ENCODE measurements at regions not wholly inside any gene's neighbourhood (a gene's known extent, or its start where the extent isn't known, plus 50 kb on each side); places are given as distances from the start of the nearest gene placed in this dataset.

DNA sequence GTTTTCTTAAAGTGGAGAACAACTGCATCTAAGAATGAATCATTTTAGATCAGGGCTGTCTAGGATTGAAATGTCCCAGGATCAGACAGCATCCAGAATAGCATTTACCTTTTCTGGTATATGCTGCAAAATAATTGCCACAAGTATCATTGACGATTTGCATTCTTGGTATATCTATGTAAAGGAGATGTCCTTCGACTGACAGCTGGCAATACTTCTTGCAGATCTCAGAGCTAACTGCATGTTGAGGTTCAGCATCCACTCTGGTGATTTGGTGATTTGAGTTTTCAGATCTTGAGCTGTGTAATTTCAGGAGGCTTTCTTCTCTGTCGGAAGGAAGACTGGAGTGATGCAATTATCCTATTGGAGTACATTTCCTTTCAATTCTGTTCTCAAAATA, 78.1 kb upstream of the CPHXL start:
- TF ChIP-seq, protein P1, sequence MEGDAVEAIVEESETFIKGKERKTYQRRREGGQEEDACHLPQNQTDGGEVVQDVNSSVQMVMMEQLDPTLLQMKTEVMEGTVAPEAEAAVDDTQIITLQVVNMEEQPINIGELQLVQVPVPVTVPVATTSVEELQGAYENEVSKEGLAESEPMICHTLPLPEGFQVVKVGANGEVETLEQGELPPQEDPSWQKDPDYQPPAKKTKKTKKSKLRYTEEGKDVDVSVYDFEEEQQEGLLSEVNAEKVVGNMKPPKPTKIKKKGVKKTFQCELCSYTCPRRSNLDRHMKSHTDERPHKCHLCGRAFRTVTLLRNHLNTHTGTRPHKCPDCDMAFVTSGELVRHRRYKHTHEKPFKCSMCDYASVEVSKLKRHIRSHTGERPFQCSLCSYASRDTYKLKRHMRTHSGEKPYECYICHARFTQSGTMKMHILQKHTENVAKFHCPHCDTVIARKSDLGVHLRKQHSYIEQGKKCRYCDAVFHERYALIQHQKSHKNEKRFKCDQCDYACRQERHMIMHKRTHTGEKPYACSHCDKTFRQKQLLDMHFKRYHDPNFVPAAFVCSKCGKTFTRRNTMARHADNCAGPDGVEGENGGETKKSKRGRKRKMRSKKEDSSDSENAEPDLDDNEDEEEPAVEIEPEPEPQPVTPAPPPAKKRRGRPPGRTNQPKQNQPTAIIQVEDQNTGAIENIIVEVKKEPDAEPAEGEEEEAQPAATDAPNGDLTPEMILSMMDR (conservative IDR thresholded peaks at IDR 0.05; ENCODE audit: low read depth, low read length) = no peak
- TF ChIP-seq NFE2L2 (IDR thresholded peaks at IDR 0.05; ENCODE audit: low read depth, low read length) (no peak), POLR2A (IDR thresholded peaks at IDR 0.05; ENCODE audit: low read depth, low read length) (no peak), RCOR1 (IDR thresholded peaks at IDR 0.05; ENCODE audit: insufficient replicate concordance, low read length) (no peak), RFX5 (IDR thresholded peaks at IDR 0.05; ENCODE audit: low read depth, low read length) (no peak), BHLHE40 (IDR thresholded peaks at IDR 0.05; ENCODE audit: low read depth, low read length) (no peak), ELK1 (IDR thresholded peaks at IDR 0.05; ENCODE audit: borderline replicate concordance, low read depth, low read length) (no peak), USF2 (IDR thresholded peaks at IDR 0.05; ENCODE audit: low read depth, low read length) (no peak)

Measured in IMR-90 (cell line).